ENCODE measurements at regions not wholly inside any gene's neighbourhood (a gene's known extent, or its start where the extent isn't known, plus 50 kb on each side); places are given as distances from the start of the nearest gene placed in this dataset.

DNA sequence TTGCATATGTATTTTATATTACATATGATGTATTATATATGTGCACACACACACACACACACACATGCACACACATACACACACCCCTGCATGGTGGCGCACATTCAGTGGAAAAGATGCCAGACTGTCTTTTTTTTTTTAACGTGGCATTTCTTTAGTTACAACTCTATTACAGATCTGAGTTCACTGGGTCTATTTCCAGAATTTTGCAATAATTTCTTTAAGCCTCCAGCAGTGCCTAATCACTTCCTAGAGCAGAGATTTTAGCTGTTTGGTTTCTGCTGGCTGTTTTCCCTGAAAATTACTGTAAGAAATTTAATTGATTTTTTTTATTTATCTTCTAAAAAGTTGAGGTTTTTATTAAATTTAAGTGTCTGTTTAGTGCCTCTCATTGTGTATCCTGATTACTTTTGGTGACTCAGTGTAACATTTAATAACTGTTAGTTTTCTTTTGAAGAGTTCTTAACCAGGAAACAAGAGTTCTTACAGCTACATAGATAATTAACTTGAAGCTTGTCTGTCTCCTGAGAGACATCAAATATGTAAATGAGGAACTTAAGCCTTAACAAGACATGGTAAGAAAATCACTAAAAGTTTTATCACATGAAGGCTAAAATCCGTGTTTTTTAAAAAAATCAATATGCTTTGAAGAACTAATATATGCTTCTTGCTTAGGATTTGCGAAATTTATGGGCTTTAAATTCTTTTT, 232.0 kb downstream of the MDFIC start:
- TF ChIP-seq, protein P1, sequence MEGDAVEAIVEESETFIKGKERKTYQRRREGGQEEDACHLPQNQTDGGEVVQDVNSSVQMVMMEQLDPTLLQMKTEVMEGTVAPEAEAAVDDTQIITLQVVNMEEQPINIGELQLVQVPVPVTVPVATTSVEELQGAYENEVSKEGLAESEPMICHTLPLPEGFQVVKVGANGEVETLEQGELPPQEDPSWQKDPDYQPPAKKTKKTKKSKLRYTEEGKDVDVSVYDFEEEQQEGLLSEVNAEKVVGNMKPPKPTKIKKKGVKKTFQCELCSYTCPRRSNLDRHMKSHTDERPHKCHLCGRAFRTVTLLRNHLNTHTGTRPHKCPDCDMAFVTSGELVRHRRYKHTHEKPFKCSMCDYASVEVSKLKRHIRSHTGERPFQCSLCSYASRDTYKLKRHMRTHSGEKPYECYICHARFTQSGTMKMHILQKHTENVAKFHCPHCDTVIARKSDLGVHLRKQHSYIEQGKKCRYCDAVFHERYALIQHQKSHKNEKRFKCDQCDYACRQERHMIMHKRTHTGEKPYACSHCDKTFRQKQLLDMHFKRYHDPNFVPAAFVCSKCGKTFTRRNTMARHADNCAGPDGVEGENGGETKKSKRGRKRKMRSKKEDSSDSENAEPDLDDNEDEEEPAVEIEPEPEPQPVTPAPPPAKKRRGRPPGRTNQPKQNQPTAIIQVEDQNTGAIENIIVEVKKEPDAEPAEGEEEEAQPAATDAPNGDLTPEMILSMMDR (IDR thresholded peaks at IDR 0.05), result no peak
- DNase-seq (no peak), ATAC-seq (no peak)
- Histone ChIP-seq H3K4me1 (ENCODE audit: low read depth) (no peaks in the 10 kb centered on the region), H3K36me3 (ENCODE audit: low read depth) (no peaks in the 10 kb centered on the region), H3K4me3 (no peak overlapping the region), H3K9me3 (no peaks in the 10 kb centered on the region)
- intact Hi-C loops (cut with DNase I, micrococcal nuclease), result no loop called here

DNA sequence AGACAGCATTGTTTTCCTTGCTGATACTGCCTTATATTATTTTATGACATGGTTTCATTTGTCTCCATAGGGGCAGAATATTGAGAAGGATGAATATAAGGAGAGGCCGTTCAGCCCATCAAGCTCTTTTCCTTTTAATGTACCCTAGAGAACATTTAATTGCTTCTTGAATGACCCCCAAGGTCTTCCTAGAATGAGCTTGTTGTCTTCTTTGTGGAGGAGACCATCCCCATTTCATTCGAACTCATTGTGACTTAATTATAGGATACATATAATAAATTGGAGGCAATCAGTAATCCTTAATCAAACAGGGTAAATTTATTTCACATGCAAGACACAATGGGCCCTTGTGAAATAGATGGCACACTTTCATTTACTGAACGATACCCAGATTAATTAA, 231.3 kb downstream of the MDFIC start:
- Histone ChIP-seq H3K4me1 (ENCODE audit: low read depth) (no peaks in the 10 kb centered on the region), H3K36me3 (ENCODE audit: low read depth) (no peaks in the 10 kb centered on the region), H3K9me3 (no peaks in the 10 kb centered on the region), H3K4me3 (no peak overlapping the region)
- intact Hi-C loops (cut with DNase I, micrococcal nuclease), result no loop called here
- TF ChIP-seq, protein P1 (IDR thresholded peaks at IDR 0.05), result no peak
- DNase-seq (no peak), ATAC-seq (no peak)

DNA sequence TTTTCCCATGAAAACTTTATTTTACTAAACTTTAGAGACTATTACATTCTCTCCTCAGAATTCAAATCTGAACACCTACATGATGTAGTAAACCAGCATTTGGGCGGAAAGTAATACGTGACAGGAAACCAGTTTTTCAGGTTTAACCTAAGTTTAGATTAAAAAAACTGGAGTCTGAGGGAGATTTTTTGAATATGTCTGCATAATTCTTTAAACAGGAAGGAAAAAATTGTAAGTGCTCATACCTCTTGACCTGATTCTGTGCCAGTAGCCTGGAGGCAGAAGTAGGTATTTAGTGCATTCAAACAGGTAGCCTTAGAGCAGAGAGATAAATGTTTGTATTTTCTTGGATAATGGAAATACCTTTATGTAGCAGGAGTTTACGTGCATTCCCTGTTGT, 224.3 kb downstream of the MDFIC start:
- H3K9me3 ChIP-seq, result no peaks in the 10 kb centered on the region
- DNase-seq (no peak), ATAC-seq (no peak)
- H3K4me3 ChIP-seq, result no peak overlapping the region
- no peaks in the 10 kb centered on the region for H3K36me3 ChIP-seq (ENCODE audit: low read depth)
- intact Hi-C loops (cut with DNase I, micrococcal nuclease), result no loop called here
- H3K4me1 ChIP-seq (ENCODE audit: low read depth), result no peaks in the 10 kb centered on the region
- TF ChIP-seq, protein P1 (IDR thresholded peaks at IDR 0.05), result no peak

DNA sequence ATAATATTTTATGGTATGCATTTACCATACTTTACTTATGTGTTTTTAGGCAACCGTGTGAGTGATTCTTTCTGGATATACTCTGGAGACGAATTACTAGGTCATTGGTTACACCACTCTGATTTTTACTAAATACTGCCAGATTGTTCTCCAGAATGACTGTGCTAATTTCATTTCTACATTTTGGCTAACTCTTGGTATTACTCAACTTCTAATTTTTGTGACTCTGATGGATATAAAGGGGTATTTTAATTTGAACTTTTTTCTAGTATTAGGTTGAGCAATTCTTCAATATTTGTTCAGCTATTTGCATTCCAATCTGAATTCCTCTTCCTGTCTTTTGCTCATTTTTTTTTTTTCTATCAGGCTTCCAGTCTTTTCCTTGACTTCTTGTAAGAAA, 223.6 kb downstream of the MDFIC start:
- Histone ChIP-seq H3K4me1 (ENCODE audit: low read depth) (no peaks in the 10 kb centered on the region), H3K4me3 (no peak overlapping the region), H3K36me3 (ENCODE audit: low read depth) (no peaks in the 10 kb centered on the region), H3K9me3 (no peaks in the 10 kb centered on the region)
- TF ChIP-seq, protein P1 (IDR thresholded peaks at IDR 0.05), result no peak
- intact Hi-C loops (cut with DNase I, micrococcal nuclease), result no loop called here
- ATAC-seq (no peak), DNase-seq (no peak)

DNA sequence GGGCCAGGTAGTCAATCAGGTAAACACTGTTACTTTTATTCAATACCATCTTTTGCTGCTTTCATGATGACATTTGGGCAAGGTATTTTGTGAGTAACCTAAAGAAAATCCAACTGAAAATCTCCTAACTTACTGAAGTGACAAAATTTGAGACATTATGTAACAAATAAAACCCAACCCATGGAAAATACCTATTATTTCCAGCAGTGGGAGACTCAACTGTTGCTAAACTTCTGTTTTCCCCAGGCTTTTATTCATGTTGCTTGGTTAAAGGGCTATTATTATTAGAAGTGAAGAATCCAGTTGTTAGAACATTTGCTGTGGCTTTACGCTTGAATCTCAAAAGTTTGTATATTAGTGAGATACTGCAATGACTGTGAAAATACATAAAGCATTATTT, 215.9 kb downstream of the MDFIC start:
- no peak for DNase-seq
- Histone ChIP-seq H3K4me1 (ENCODE audit: low read depth) (no peaks in the 10 kb centered on the region), H3K4me3 (no peak overlapping the region), H3K9me3 (no peaks in the 10 kb centered on the region), H3K36me3 (ENCODE audit: low read depth) (no peaks in the 10 kb centered on the region)
- TF ChIP-seq, protein P1 (IDR thresholded peaks at IDR 0.05), result no peak
- ATAC-seq, result no peak
- intact Hi-C loops (cut with DNase I, micrococcal nuclease), result no loop called here
